Loucy (cell line): ENCODE measurements at regions not wholly inside any gene's neighbourhood (a gene's known extent, or its start where the extent isn't known, plus 50 kb on each side); places are given as distances from the start of the nearest gene placed in this dataset.

Source experiments
- H2AFZ ChIP-seq: fragments of 200-600 bp; sonication (generic); 2 replicates; pipeline ENCODE4 v1.6.0; 2016; ENCODE audit warnings: antibody characterized with exemption, mild to moderate bottlenecking, low read length, moderate library complexity
- H3F3A ChIP-seq: fragments of 200-600 bp; 2 replicates; pipeline ENCODE4 v1.6.0; 2016; ENCODE audit warnings: antibody characterized with exemption, low read depth, mild to moderate bottlenecking
- H3K27me3 ChIP-seq: fragments of 200-600 bp; sonication (generic); 2 replicates; pipeline ENCODE4 v1.6.1; 2014; ENCODE audit warnings: low read length, mild to moderate bottlenecking; ENCODE audit not compliant: insufficient read depth, poor library complexity, severe bottlenecking
- H3K36me3 ChIP-seq: fragments of 200-600 bp; sonication (generic); 2 replicates; pipeline ENCODE4 v1.6.1; 2016; ENCODE audit warnings: low read length; ENCODE audit not compliant: insufficient read depth
- H3K4me1 ChIP-seq: fragments of 200-600 bp; sonication (generic); 2 replicates; pipeline ENCODE4 v1.5.1; 2014; ENCODE audit warnings: low read length, mild to moderate bottlenecking; ENCODE audit not compliant: insufficient read depth, poor library complexity, severe bottlenecking
- H3K4me2 ChIP-seq: fragments of 200-600 bp; sonication (generic); 2 replicates; pipeline ENCODE4 v1.6.0; 2014; ENCODE audit warnings: antibody characterized with exemption, low read length, low read depth, mild to moderate bottlenecking; ENCODE audit not compliant: poor library complexity, severe bottlenecking
- H3K4me3 ChIP-seq: fragments of 200-600 bp; sonication (generic); 2 replicates; pipeline ENCODE4 v1.5.1; 2014; ENCODE audit warnings: low read length, mild to moderate bottlenecking, mixed read lengths; ENCODE audit not compliant: poor library complexity, severe bottlenecking
- H3K79me2 ChIP-seq: fragments of 200-600 bp; sonication (generic); 2 replicates; pipeline ENCODE4 v1.6.1; 2014; ENCODE audit warnings: low read length; ENCODE audit not compliant: insufficient read depth
- H3K9ac ChIP-seq: fragments of 200-600 bp; sonication (generic); 2 replicates; pipeline ENCODE4 v1.6.0; 2014; ENCODE audit warnings: mild to moderate bottlenecking, low read depth, low read length, moderate library complexity; ENCODE audit not compliant: poor library complexity, severe bottlenecking
- H3K9me2 ChIP-seq: fragments of 200-600 bp; sonication (generic); replicated peaks from 2 replicates; pipeline ENCODE4 v1.6.1; 2016; ENCODE audit warnings: low read depth, low read length, mixed read lengths
- H3K9me3 ChIP-seq: fragments of 200-600 bp; sonication (generic); 2 replicates; pipeline ENCODE4 v1.6.1; 2014; ENCODE audit warnings: mild to moderate bottlenecking, antibody characterized with exemption, low read length, low read depth; ENCODE audit not compliant: insufficient read depth
- H4K20me1 ChIP-seq: fragments of 200-600 bp; sonication (generic); 2 replicates; pipeline ENCODE4 v1.6.0; 2014; ENCODE audit warnings: antibody characterized with exemption, low read length, mild to moderate bottlenecking; ENCODE audit not compliant: insufficient read depth, poor library complexity, severe bottlenecking
- CTCF ChIP-seq: fragments of 200-600 bp; sonication (generic); conservative IDR thresholded peaks from 2 replicates; pipeline ENCODE4 v1.5.1; 2014; ENCODE audit warnings: mild to moderate bottlenecking, antibody characterized with exemption, low read length
- EZH2phosphoT487 ChIP-seq: fragments of 200-600 bp; IDR thresholded peaks from 2 replicates; pipeline ENCODE4 v1.6.1; 2018; ENCODE audit warnings: antibody characterized with exemption, mild to moderate bottlenecking, moderate library complexity, borderline replicate concordance

- no peak overlapping the region for H3K4me2 ChIP-seq
- no peaks in the 10 kb centered on the region for H3F3A ChIP-seq
- TF ChIP-seq EZH2phosphoT487 (no peak), CTCF (no peak)
- H3K4me1 ChIP-seq = no peaks in the 10 kb centered on the region
- no peaks in the 10 kb centered on the region for H3K36me3 ChIP-seq
- no peaks in the 10 kb centered on the region for H3K79me2 ChIP-seq
- no peak overlapping the region for H3K4me3 ChIP-seq
- H2AFZ ChIP-seq = no peak overlapping the region
- no peaks in the 10 kb centered on the region for H3K9me2 ChIP-seq
- H4K20me1 ChIP-seq = no peaks in the 10 kb centered on the region
- no peaks in the 10 kb centered on the region for H3K27me3 ChIP-seq
- peaks cover 7% of the 10 kb centered on the region for H3K9me3 ChIP-seq
- no peak overlapping the region for H3K9ac ChIP-seq
These were observed 141.8 kb downstream of the TENT5C start for GRCh38 chr1:117747605-117748004.

- Histone ChIP-seq H3K4me1 (no peaks in the 10 kb centered on the region), H3K9ac (no peak overlapping the region), H3K36me3 (no peaks in the 10 kb centered on the region), H3K27me3 (no peaks in the 10 kb centered on the region), H3K79me2 (no peaks in the 10 kb centered on the region), H3K9me3 (peaks cover 7% of the 10 kb centered on the region), H3K9me2 (no peaks in the 10 kb centered on the region), H3K4me2 (no peak overlapping the region), H3F3A (no peaks in the 10 kb centered on the region), H4K20me1 (no peaks in the 10 kb centered on the region), H3K4me3 (no peak overlapping the region), H2AFZ (no peak overlapping the region)
- no peak for TF ChIP-seq EZH2phosphoT487
- TF ChIP-seq CTCF = no peak
These were observed 145.5 kb downstream of the TENT5C start for GRCh38 chr1:117751321-117751720.

- Histone ChIP-seq H2AFZ (no peak overlapping the region), H3K9me2 (no peaks in the 10 kb centered on the region), H3K36me3 (no peaks in the 10 kb centered on the region), H3K27me3 (no peaks in the 10 kb centered on the region), H3K79me2 (no peaks in the 10 kb centered on the region), H3K9ac (no peak overlapping the region), H3F3A (no peaks in the 10 kb centered on the region), H3K4me3 (no peak overlapping the region), H3K9me3 (peaks cover 5% of the 10 kb centered on the region), H4K20me1 (no peaks in the 10 kb centered on the region), H3K4me1 (no peaks in the 10 kb centered on the region), H3K4me2 (no peak overlapping the region)
- TF ChIP-seq EZH2phosphoT487 = no peak
- TF ChIP-seq CTCF = no peak
These were observed 146.8 kb downstream of the TENT5C start for GRCh38 chr1:117752661-117753060.
